Lower leg skin (tissue), 4 donors: ENCODE measurements at regions not wholly inside any gene's neighbourhood (a gene's known extent, or its start where the extent isn't known, plus 50 kb on each side); places are given as distances from the start of the nearest gene placed in this dataset.
"Not testable (repeated sequence)": the region's sequence is repeated elsewhere in the genome, so short reads cannot be mapped to it uniquely, and the experiment has no call there.

ENCODE experiments used
- DNase-seq, 2 donors: peaks; one replicate each; pipeline ENCODE4 v3.0.0-alpha.2; 2019; ENCODE audit warnings: low spot score in 2 of 2
- H3K4me3 ChIP-seq: fragments of 200-600 bp; sonication (generic); 2 replicates; pipeline ENCODE4 v1.5.1; 2017; ENCODE audit warnings: mild to moderate bottlenecking, low read depth; ENCODE audit not compliant: poor library complexity, severe bottlenecking
- POLR2A ChIP-seq, 2 donors: fragments of 450-650 bp; IDR thresholded peaks; one replicate each; pipeline ENCODE4 v1.6.1; 2016 to 2017; ENCODE audit warnings: antibody characterized with exemption in 2 of 2, mild to moderate bottlenecking in 1 of 2, moderate library complexity in 1 of 2
- WGBS, 2 donors: methylation state at CpG; one replicate each; pipeline ENCODE4 v1.1.5; 2018; 5-methylcytosine and 5-hydroxymethylcytosine counted together
- intact Hi-C: fragments of 100-400 bp; cut with DNase I; formaldehyde crosslinking; loops from one replicate; pipeline ENCODE4 v1.15.0; 2023; ENCODE audit warnings: low total_unique reads
- TF ChIP-seq, protein P1 (sequence below), 3 donors: fragments of 450-650 bp; IDR thresholded peaks; one replicate each; pipeline ENCODE4 v1.5.1; 2016; ENCODE audit warnings: antibody characterized with exemption in 3 of 3, mild to moderate bottlenecking in 3 of 3, moderate library complexity in 2 of 3

DNA sequence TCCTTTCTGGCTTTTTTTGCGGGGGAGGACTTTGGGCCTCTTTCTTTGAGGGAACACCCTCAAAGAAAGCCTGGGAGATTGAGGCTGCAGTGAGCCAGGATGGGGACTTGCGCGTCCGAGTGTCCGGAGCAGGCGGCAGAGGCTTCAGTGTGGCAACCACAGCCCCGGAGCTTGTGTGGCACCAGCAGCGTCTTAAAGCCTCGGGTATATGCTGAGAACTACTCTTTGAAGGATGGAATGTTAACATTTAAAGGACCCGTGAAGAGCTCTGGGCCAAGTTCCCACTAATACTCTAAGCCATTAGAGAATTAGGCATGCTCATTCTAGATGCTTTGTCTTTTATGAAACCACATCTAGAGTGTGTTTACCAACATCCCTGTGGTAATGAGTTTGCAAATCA is 168.2 kb downstream of the SEPTIN7 start:
- TF ChIP-seq, protein P1, sequence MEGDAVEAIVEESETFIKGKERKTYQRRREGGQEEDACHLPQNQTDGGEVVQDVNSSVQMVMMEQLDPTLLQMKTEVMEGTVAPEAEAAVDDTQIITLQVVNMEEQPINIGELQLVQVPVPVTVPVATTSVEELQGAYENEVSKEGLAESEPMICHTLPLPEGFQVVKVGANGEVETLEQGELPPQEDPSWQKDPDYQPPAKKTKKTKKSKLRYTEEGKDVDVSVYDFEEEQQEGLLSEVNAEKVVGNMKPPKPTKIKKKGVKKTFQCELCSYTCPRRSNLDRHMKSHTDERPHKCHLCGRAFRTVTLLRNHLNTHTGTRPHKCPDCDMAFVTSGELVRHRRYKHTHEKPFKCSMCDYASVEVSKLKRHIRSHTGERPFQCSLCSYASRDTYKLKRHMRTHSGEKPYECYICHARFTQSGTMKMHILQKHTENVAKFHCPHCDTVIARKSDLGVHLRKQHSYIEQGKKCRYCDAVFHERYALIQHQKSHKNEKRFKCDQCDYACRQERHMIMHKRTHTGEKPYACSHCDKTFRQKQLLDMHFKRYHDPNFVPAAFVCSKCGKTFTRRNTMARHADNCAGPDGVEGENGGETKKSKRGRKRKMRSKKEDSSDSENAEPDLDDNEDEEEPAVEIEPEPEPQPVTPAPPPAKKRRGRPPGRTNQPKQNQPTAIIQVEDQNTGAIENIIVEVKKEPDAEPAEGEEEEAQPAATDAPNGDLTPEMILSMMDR (IDR thresholded peaks at IDR 0.05), result no peak
- TF ChIP-seq POLR2A (IDR thresholded peaks at IDR 0.05), result no peak
- DNase-seq, result no peak
- WGBS, 2 donors, result 65 to 74% methylated on average over 10 of the region's 10 CpGs

GRCh38 chr7:35970458-35970857 is 169.6 kb downstream of the SEPTIN7 start:
- TF ChIP-seq POLR2A (IDR thresholded peaks at IDR 0.05), result no peak
- TF ChIP-seq, protein P1 (IDR thresholded peaks at IDR 0.05), result no peak
- H3K4me3 ChIP-seq, result no peak overlapping the region
- no peak for DNase-seq
- intact Hi-C loops, result no loop called here
- WGBS, 2 donors, result 94 to 98% methylated on average over 2 of the region's 2 CpGs

More for the DNA sequence above, 168.2 kb downstream of the SEPTIN7 start:
- intact Hi-C loops, result no loop called here
- H3K4me3 ChIP-seq, result no peak overlapping the region

- DNase-seq, result no peak
- TF ChIP-seq, protein P1 (IDR thresholded peaks at IDR 0.05), result no peak
- no peak for TF ChIP-seq POLR2A (IDR thresholded peaks at IDR 0.05)
- intact Hi-C loops, result no loop called here
- WGBS, 2 donors, result 31 to 47% methylated on average over 21 to 53 of the region's 55 CpGs
- no peak overlapping the region for H3K4me3 ChIP-seq
Measured at GRCh38 chr7:35971133-35971891, 170.5 kb downstream of the SEPTIN7 start.

- no peak overlapping the region for H3K4me3 ChIP-seq
- intact Hi-C loops, result loop anchor here (5.0 kb wide), 1 partner anchor 59 kb away; no protein-coding TSS in a partner anchor
- WGBS, 2 donors, result 3 to 4% methylated on average over 1 of the region's 1 CpG
- no peak for TF ChIP-seq POLR2A (IDR thresholded peaks at IDR 0.05)
- TF ChIP-seq, protein P1 (IDR thresholded peaks at IDR 0.05), result no peak
- DNase-seq, result peak in 1 of 2 donors; percentile 56
Measured at GRCh38 chr7:35975851-35976454, 175.1 kb downstream of the SEPTIN7 start.

DNA sequence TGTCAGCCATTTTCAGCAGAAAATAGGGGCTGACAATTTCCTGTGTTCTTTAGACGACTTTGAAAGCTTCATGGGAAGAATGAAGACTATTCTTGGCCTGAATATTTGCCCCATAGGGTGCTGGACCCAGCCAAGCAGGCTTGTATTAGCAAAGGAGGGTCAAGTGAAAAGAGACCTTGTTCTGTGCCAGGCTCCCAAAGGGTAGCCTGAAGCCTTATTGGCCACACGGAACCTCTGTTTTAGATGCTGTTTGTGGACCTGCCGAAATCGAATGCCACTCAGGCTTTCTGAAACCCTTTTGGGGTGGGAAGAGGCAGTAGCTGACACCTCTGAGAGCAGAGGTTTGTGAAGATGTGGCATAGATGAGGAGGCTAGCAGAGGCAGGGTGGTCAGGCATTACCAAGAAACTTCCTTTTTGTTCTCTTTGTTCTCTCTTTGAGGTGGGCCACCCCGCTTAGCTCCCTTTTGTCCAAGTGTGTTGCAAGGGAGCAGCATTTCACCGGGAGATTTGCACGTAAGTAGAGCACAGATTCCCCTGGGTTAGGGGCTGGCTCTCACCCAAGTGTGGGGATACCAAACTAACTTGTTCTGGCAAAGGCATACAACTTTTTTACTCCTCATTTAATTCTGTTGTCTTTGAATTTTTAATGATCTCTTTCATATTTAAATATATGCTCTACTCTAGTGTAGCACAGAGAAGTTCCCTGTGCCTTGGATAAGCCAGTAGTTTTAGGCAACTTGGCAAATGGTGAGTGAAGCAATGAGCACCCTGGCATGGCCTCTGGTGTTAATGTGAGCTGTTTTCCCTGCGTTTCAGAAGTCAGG is 174.0 kb upstream of the EEPD1 start:
- not testable (repeated sequence) for DNase-seq, H3K4me3 ChIP-seq
- intact Hi-C loops, result loop anchor here (5.0 kb wide), 1 partner anchor 62 kb away; no protein-coding TSS in a partner anchor
- WGBS, 2 donors, result 43 to 50% methylated on average over 8 of the region's 8 CpGs

GRCh38 chr7:35982600-35982999 is 170.5 kb upstream of the EEPD1 start:
- H3K4me3 ChIP-seq, result no peak overlapping the region
- 94 to 96% methylated on average over 26 to 27 of the region's 27 CpGs for WGBS, 2 donors
- no peak for TF ChIP-seq POLR2A (IDR thresholded peaks at IDR 0.05)
- TF ChIP-seq, protein P1 (IDR thresholded peaks at IDR 0.05), result no peak
- intact Hi-C loops, result no loop called here
- DNase-seq, result no peak
